Upper lobe of left lung (tissue), 6 donors: ENCODE measurements at regions not wholly inside any gene's neighbourhood (a gene's known extent, or its start where the extent isn't known, plus 50 kb on each side); places are given as distances from the start of the nearest gene placed in this dataset.

Experiments used
- ATAC-seq, 2 donors: fragments of 200-7000 bp; cut with Tn5 transposase; one replicate each; pipeline ENCODE4 v1.9.1; 2022; ENCODE audit warnings: mild to moderate bottlenecking in 2 of 2, moderate library complexity in 2 of 2; ENCODE audit not compliant: low FRiP score in 2 of 2
- DNase-seq, 2 donors: peaks; one replicate each; pipeline ENCODE4 v3.0.0-alpha.2; 2019 to 2020
- H3K27ac ChIP-seq, 4 donors: fragments of 200-600 bp; sonication (generic); one replicate each; pipeline ENCODE4 v1.5.1; 2016 to 2019
- H3K27me3 ChIP-seq, 4 donors: fragments of 200-600 bp; sonication (generic); one replicate each; pipeline ENCODE4 v1.5.1; 2017 to 2019
- H3K36me3 ChIP-seq, 4 donors: fragments of 200-600 bp; sonication (generic); one replicate each; pipeline ENCODE4 v1.5.1; 2016 to 2019
- H3K4me1 ChIP-seq, 4 donors: fragments of 200-600 bp; sonication (generic); one replicate each; pipeline ENCODE4 v1.5.1; 2018 to 2019
- H3K4me3 ChIP-seq, 4 donors: fragments of 200-600 bp; sonication (generic); one replicate each; pipeline ENCODE4 v1.5.1; 2017 to 2019; ENCODE audit warnings: mild to moderate bottlenecking in 2 of 4, moderate library complexity in 1 of 4
- H3K9me3 ChIP-seq, 4 donors: fragments of 200-600 bp; sonication (generic); one replicate each; pipeline ENCODE4 v1.5.1; 2018 to 2019
- CTCF ChIP-seq, 6 experiments: fragments of 450-650 bp in 4 of 6; fragments of 200-600 bp in 2 of 6; sonication (generic) in 2 of 6; IDR thresholded peaks; one replicate each; pipeline ENCODE4 v1.5.1; 2016 to 2019; ENCODE audit warnings: antibody characterized with exemption in 6 of 6
- EP300 ChIP-seq, 4 donors: sonication (generic); formaldehyde crosslinking; IDR thresholded peaks; one replicate each; pipeline ENCODE4 v1.5.1; 2017; ENCODE audit warnings: antibody characterized with exemption in 4 of 4, control low read depth in 2 of 4
- POLR2A ChIP-seq, 4 donors: fragments of 450-650 bp; IDR thresholded peaks; one replicate each; pipeline ENCODE4 v1.5.1; 2016 to 2017; ENCODE audit warnings: antibody characterized with exemption in 4 of 4, mild to moderate bottlenecking in 2 of 4
- POLR2AphosphoS5 ChIP-seq, 2 donors: sonication (generic); formaldehyde crosslinking; IDR thresholded peaks; one replicate each; pipeline ENCODE4 v1.5.1; 2017; ENCODE audit warnings: antibody characterized with exemption in 2 of 2
- WGBS, 2 donors: methylation state at CpG; one replicate each; pipeline ENCODE4 v1.1.5; 2017 to 2018; 5-methylcytosine and 5-hydroxymethylcytosine counted together
- donor health status: DM: no; HTN: no; CAD: no; lungs with moderate emphysema.
- donor health status: DM: no; HTN: yes; CAD: no; lungs with severe emphysema.

GRCh38 chr13:26991508-26992181, 180.0 kb downstream of the USP12 start:
- Histone ChIP-seq H3K9me3 (peaks cover 0 to 3% (median 0%) of the 10 kb centered on the region in 4 donors), H3K27ac (peak overlapping the region in 1 of 4 donors; percentile 11), H3K4me1 (peaks cover 4 to 26% (median 11%) of the 10 kb centered on the region in 4 donors), H3K4me3 (no peak overlapping the region), H3K27me3 (no peaks in the 10 kb centered on the region), H3K36me3 (no peaks in the 10 kb centered on the region)
- DNase-seq (peak in 1 of 2 donors; percentile 48), ATAC-seq (no peak)
- 54 to 59% methylated on average over 10 to 12 of the region's 12 CpGs for WGBS, 2 donors
- TF ChIP-seq POLR2A (IDR thresholded peaks at IDR 0.05) (no peak), CTCF (IDR thresholded peaks at IDR 0.05) (no peak), POLR2AphosphoS5 (IDR thresholded peaks at IDR 0.05) (no peak), EP300 (IDR thresholded peaks at IDR 0.05) (no peak)

GRCh38 chr13:26989957-26990713, 181.5 kb downstream of the USP12 start:
- TF ChIP-seq POLR2AphosphoS5 (IDR thresholded peaks at IDR 0.05) = no peak
- TF ChIP-seq EP300 (IDR thresholded peaks at IDR 0.05) = no peak
- TF ChIP-seq POLR2A (IDR thresholded peaks at IDR 0.05) = no peak
- TF ChIP-seq CTCF (IDR thresholded peaks at IDR 0.05) = no peak
- no peaks in the 10 kb centered on the region for H3K36me3 ChIP-seq
- H3K27ac ChIP-seq = no peak overlapping the region
- DNase-seq = peak in 1 of 2 donors; percentile 19
- peaks cover 9 to 31% (median 13%) of the 10 kb centered on the region in 4 donors for H3K4me1 ChIP-seq
- WGBS, 2 donors = 84 to 87% methylated on average over 16 of the region's 16 CpGs
- no peaks in the 10 kb centered on the region for H3K9me3 ChIP-seq
- no peak for ATAC-seq
- no peak overlapping the region for H3K4me3 ChIP-seq
- no peaks in the 10 kb centered on the region for H3K27me3 ChIP-seq

GRCh38 chr13:26989261-26989956, 182.2 kb downstream of the USP12 start:
- Histone ChIP-seq H3K4me1 (peaks cover 9 to 34% (median 17%) of the 10 kb centered on the region in 4 donors), H3K27ac (no peak overlapping the region), H3K36me3 (no peaks in the 10 kb centered on the region), H3K4me3 (no peak overlapping the region), H3K27me3 (no peaks in the 10 kb centered on the region), H3K9me3 (no peaks in the 10 kb centered on the region)
- TF ChIP-seq EP300 (IDR thresholded peaks at IDR 0.05) (no peak), POLR2A (IDR thresholded peaks at IDR 0.05) (no peak)
- ATAC-seq (no peak), DNase-seq (peak in 1 of 2 donors; percentile 16)
- WGBS, 2 donors = 75 to 76% methylated on average over 15 of the region's 15 CpGs

GRCh38 chr13:26988059-26988769, 183.4 kb downstream of the USP12 start:
- Histone ChIP-seq H3K36me3 (no peaks in the 10 kb centered on the region), H3K4me3 (no peak overlapping the region), H3K9me3 (no peaks in the 10 kb centered on the region), H3K27me3 (no peaks in the 10 kb centered on the region), H3K4me1 (peaks cover 15 to 41% (median 26%) of the 10 kb centered on the region in 4 donors), H3K27ac (no peak overlapping the region)
- 57 to 63% methylated on average over 6 of the region's 6 CpGs for WGBS, 2 donors
- ATAC-seq = no peak
- DNase-seq = peak in 1 of 2 donors; percentile 42
- TF ChIP-seq POLR2AphosphoS5 (IDR thresholded peaks at IDR 0.05) (peak in 1 of 2 donors; percentile 30), POLR2A (IDR thresholded peaks at IDR 0.05) (no peak), EP300 (IDR thresholded peaks at IDR 0.05) (peak in 1 of 4 donors; percentile 3)

GRCh38 chr13:26987486-26988013, 184.1 kb downstream of the USP12 start:
- ATAC-seq (no peak), DNase-seq (peak in 1 of 2 donors; percentile 19)
- 58 to 73% methylated on average over 6 to 10 of the region's 10 CpGs for WGBS, 2 donors
- no peak overlapping the region for H3K4me3 ChIP-seq
- H3K27ac ChIP-seq = no peak overlapping the region
- peaks cover 19 to 39% (median 26%) of the 10 kb centered on the region in 4 donors for H3K4me1 ChIP-seq
- no peaks in the 10 kb centered on the region for H3K36me3 ChIP-seq
- TF ChIP-seq POLR2AphosphoS5 (IDR thresholded peaks at IDR 0.05) (no peak), POLR2A (IDR thresholded peaks at IDR 0.05) (no peak), EP300 (IDR thresholded peaks at IDR 0.05) (no peak), CTCF (IDR thresholded peaks at IDR 0.05) (no peak)
- no peaks in the 10 kb centered on the region for H3K9me3 ChIP-seq
- no peaks in the 10 kb centered on the region for H3K27me3 ChIP-seq
